Astrocyte of the hippocampus (primary cell): ENCODE measurements at regions not wholly inside any gene's neighbourhood (a gene's known extent, or its start where the extent isn't known, plus 50 kb on each side); places are given as distances from the start of the nearest gene placed in this dataset.
"Not testable (repeated sequence)": the region's sequence is repeated elsewhere in the genome, so short reads cannot be mapped to it uniquely, and the experiment has no call there.

Experiments used
- DNase-seq: peaks from one replicate; pipeline ENCODE4 v3.0.0; 2011; ENCODE audit warnings: low read depth, low spot score

GRCh38 chr13:109702030-109702597 is 84.3 kb downstream of the IRS2 start:
- DNase-seq = not testable (repeated sequence)

DNA sequence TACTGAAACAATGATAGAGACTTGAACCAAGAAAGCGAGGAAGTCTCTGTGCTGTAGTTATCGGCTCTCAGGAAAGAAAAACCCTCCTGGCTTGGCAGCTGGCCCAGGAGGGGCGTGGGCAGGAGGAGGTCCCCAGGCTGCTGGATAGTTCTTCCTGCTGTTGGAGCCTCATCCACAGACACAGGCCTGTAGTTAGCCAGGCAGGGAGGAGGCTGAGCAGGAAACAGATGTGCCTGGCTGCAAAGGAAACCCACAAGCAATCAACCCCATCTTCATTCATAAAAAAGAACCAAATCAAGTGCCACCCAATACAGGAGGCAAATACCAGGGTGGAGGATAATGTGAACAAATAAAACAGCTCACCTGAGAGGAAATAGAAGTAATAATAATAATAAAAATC is 86.2 kb downstream of the IRS2 start:
- DNase-seq = peak; percentile 80

GRCh38 chr13:109699628-109700071 is 86.7 kb downstream of the IRS2 start:
- no peak for DNase-seq

DNA sequence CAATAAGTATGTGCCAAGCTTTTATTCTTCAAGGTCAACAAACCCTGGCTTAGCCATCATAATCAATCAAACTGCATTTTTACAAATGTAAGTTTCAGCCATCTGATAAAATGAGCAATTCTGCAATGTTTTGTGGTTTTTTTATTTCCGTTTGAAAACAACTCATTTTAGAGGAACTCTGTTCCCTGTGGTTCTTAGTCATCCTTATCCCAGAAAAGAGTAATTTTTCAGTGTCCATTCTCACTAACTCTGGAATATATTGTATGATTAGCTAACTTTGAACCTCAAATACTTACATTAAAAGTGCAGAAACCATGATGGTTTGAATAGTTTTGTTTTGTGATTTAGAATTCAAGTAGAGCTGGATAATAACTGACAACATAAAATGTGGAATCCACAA is 87.6 kb downstream of the IRS2 start:
- peak; percentile 59 for DNase-seq

- DNase-seq = no peak
These were observed 88.4 kb downstream of the IRS2 start for GRCh38 chr13:109697936-109698335.

DNA sequence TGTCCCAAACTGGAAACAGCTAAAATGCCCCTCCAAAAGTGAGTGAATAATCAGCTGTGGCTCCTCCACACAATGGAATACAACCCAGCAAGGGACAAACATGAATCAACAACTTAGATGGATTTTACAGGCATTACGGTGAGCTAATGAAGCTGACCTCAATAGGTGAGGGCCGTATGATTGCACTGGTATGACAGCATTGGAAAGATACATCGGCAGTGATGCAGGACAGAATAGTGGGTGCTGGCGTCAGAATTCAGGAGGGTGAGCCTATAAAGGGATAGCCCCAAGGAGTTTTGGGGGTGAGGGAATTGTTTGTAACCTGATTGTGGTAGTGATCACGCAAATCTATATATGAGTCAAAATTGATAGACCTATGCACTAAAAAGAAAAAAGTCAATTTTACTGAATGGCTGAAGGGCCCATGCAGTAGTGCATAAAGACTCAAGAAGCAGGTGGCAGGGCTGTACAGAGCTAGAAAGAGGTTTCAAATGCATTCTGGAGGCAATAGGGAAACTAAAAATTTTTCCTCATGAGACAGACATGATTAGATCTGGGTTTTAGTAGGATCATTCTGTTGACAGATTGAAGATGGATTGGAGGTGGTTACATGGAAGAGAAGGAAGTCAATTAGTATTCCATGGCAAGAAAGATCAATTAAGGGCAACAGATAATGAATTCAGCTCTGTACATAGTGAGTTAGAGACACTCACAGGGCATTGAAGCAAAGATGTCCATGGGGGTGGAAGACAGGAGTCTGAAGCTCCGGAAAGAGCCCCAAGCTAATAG is 90.8 kb downstream of the IRS2 start:
- DNase-seq = no peak

GRCh38 chr13:109694972-109695371 is 91.4 kb downstream of the IRS2 start:
- DNase-seq = no peak

DNA sequence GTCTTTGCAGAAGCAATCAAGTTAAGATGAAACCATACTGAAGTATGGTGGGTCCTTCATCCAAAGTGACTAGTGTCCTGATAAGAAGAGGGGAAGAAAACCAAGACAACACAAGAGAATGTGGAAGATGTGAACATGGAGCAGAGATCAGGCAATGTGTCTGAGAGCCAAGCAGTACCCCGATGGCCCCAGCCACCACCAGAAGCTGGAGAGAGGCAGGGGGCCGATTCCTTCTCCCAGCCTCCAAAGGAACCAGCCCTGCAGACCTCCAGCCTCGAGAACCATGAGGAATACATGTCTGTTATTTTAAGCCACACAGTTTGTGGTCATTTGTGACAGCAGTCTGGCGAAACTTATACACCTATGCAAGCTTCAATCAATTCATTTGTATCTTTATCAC is 93.2 kb downstream of the IRS2 start:
- no peak for DNase-seq

DNA sequence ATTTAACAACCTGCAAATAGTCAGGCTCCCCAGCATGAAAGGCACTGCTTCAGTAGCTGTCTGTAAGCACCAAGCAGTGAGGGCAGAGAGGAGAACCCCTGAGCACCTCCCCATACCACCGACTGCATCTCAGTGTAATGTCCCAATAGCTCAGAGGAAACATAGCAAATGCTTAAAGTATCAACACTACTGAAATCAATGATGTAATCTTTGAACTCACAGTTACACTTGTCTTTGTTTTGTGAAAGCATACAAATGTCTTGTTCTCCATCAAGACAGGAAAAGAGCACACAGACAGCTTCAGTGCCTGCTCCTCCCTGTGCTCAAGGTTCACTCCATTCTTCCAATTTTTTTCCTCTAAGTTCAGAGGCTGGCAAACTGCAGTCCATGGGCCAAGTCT is 94.7 kb downstream of the IRS2 start:
- DNase-seq = no peak

DNA sequence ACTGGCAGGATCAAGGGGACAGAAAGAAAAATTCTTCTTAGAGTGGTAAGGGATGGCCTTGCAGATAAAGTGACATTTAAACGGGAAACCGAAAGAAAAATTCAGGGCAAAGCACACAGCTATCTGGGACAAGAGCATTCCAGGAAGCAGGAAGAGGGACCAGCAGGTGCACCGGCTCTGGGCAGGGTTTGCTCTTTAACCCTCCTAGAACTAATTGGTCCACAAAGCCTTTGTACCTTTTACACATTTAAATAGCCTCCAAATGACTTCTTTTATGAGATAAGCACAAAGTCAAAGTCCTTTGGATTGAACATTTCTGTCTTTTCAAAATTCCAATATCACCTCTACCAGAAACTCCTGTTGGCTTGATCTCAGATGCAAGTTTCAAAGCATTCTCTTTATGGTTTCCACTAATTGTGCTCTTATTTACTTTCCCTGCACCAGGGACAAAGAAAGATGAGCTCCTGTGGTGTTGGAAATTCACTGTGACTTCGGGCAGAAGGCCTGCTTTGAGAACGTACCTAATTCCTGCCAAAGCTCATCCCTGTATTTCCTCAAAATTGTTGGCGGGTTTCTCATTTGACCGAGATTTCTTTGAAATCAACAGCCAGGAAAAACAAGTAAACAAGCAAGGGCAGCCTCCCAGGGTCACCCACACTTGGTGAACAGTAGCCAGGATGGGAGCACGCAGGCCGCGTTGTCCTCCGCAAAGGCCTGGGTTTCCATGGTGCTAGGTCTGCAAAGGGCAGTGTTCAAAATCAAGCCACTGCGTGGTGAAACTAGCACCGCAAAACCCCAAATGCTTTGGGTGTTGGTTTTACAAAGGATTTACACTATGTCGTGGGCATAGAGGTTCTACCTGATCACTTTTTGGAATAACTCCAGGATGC is 98.6 kb downstream of the IRS2 start:
- no peak for DNase-seq

GRCh38 chr13:109685203-109685602 is 101.2 kb downstream of the IRS2 start:
- no peak for DNase-seq

- peak; percentile 73 for DNase-seq
These were observed 101.6 kb downstream of the IRS2 start for GRCh38 chr13:109684824-109685202.

DNA sequence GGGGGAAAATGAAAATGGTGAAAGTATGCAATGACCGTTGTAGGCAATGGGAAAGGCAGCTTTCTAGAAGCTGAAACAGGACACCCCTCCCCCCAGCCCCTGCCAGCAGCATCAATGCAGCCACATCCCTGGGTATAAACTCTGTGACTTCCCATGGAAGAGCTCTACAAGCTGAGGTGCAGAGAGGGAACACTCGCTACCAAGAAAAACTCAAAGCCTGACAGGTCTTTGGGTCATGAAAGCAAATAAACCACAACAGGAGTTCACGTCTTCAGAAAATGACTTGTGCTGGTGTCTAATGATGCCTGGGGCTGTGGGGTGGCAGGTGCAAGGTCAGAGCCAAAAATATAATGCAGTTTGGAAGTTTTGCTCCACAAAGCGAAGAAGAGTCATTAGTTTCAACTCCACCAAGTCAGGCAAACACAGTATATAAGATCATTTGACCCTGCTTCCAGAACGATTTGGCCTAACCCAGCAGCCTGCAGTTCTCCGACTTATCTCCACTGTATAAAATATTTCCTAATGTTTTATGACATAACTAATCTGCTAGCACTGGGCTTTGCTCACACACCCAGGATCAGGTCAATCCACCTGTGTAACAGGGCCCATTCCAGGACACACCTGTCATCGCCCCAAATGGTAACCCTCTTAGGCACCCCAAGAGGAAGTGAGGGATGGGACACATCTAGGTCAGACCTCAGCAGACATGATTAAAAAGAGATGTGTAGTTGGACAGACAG is 102.1 kb downstream of the IRS2 start:
- no peak for DNase-seq

DNA sequence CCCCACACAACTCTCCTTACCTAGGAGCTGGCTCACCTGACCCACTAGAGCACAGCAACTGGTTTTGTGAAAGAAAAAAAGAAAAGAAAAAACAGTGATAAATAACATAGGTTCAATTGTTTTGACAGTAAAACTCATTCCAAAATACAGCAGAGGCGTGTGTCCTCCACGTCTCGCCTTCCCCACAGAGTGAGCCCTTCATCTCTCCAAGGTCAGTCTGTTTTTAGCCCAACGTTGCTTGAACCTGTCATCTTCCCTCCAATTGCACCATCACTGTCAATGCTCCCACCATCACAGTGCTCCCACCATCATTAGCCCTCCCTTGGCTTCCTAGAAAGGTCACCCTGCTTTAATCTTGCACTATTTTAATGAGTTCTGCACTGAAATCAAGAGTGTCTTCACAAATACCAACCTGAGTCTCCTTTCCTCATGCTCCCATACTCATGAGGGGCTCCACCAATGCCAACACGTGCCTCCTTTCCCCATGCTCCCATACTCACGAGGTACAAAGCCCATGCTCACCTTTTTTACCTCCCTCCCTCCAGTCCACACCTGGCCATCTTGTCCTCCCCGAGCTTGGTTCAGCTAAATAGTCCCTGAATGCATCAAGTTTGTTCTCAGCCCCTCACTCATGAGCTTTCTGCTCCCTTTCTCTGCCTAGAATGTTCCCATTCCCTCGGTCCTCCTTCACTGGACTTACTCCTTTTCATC is 103.7 kb downstream of the IRS2 start:
- DNase-seq = no peak

DNA sequence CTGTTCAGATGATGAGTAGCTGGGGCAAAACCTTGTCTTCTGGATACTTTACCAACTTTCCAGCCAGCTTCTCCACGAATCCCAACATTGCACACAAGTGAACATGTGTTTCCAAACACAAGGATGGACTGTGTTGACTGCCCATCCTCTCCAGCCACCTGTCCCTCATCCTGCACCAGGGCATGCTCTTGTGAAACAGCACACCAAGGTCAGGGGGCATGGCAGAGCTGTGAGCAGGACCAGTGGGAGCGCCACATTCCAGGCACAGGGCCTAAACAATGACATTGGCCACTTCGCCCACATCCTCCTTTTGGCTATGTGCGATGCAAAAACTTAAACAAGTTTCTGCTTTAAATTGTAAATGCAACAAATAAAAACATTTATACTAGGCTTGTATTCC is 105.5 kb downstream of the IRS2 start:
- no peak for DNase-seq

GRCh38 chr13:109680288-109680687 is 106.1 kb downstream of the IRS2 start:
- no peak for DNase-seq

DNA sequence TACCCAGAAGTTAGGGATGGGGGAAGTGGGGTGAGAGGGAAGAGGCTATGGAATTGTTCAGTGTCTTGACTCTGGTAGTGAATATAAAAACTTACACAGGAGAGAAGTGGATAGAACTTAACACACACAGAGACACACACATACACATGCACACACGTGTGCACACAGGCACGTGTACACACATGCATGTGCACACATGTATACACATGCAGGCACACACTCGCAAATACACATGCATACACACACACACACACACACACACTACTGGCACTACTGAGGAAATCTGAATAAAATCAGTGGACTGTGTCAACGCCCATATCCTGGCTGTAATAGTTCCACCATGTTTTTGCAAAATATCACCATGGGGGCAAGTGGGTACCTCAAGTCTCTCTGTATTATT is 107.9 kb downstream of the IRS2 start:
- DNase-seq = no peak

DNA sequence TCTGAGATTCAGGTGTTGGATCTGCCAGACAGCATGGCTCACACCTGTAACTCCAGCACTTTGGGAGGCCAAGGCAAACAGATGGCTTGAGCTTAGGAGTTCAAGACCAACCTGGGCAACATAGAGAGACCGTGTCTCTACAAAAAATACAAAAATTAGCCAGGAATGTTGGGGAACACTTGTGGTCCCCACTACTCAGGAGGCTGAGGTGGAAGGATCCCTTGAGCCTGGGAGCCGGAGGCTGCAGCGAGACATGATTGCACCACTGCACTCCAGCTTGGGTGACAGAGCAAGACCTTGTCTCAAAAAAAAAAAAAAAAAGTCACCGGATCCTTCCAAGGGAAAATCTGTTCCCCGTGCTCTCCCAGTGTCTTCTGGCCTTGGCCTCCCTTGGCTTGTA is 109.2 kb downstream of the IRS2 start:
- no peak for DNase-seq

DNA sequence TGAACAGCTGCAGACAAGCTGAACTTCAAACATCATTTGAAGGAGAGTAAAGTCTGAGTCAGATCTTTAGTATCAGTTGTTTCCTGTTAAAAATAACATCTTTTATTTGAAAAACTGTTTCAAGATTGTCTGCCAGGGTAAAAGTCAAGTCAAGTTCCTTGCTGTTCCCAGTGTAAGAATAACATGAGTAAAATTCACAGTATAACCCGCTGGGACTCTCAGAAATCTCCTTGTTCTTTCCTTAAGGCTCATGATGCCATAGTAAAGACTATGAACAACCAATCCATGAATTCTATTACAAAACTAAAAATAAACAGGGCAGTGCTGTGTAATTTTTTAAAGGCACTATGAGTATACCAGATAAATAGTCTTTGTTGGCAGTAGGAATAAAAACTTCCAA is 112.9 kb downstream of the IRS2 start:
- no peak for DNase-seq

GRCh38 chr13:109672545-109672944 is 113.8 kb downstream of the IRS2 start:
- peak; percentile 55 for DNase-seq

DNA sequence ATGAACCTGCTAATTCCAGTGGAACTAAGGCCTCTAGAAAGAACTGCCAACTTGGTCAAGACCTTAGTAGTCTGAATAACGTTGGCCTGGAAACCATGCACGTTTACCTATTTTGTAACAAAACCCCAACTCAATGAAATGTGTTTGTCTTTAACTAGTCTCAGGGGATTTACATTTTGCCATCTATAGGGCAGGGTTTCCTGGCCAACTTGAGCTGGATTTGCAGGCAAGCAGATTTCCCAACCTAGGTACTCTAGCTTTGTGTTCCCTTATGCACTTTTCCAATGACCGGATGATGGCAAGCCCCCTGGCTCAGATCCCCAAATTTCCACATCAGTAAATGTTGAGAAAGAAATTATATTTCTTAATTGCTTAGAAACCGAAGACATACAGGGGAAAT is 114.5 kb downstream of the IRS2 start:
- DNase-seq = no peak
